Esophagus squamous epithelium (tissue), 4 donors: ENCODE measurements at regions not wholly inside any gene's neighbourhood (a gene's known extent, or its start where the extent isn't known, plus 50 kb on each side); places are given as distances from the start of the nearest gene placed in this dataset.

Source experiments
- CTCF ChIP-seq, 6 experiments: fragments of 450-650 bp in 4 of 6; fragments of 200-600 bp in 2 of 6; sonication (generic) in 2 of 6; IDR thresholded peaks; one replicate each; pipeline ENCODE4 v1.5.1; 2016 to 2019; ENCODE audit warnings: antibody characterized with exemption in 6 of 6, mild to moderate bottlenecking in 4 of 6, moderate library complexity in 4 of 6
- POLR2A ChIP-seq, 4 donors: fragments of 450-650 bp; IDR thresholded peaks; one replicate each; pipeline ENCODE4 v1.6.1; 2017; ENCODE audit warnings: antibody characterized with exemption in 4 of 4, mild to moderate bottlenecking in 4 of 4, moderate library complexity in 3 of 4

GRCh38 chr10:78754269-78755062 is 314.3 kb upstream of the ZMIZ1 start:
- TF ChIP-seq CTCF (IDR thresholded peaks at IDR 0.05) (no peak), POLR2A (IDR thresholded peaks at IDR 0.05) (no peak)
